WERI-Rb-1 (cell line): ENCODE measurements at regions not wholly inside any gene's neighbourhood (a gene's known extent, or its start where the extent isn't known, plus 50 kb on each side); places are given as distances from the start of the nearest gene placed in this dataset.
"Not testable (repeated sequence)": the region's sequence is repeated elsewhere in the genome, so short reads cannot be mapped to it uniquely, and the experiment has no call there.

Experiments
- DNase-seq: peaks from one replicate; pipeline ENCODE4 v3.0.0-alpha.2; 2020
- H3K27ac ChIP-seq: fragments of 250-450 bp; sonication (Bioruptor Pico); 2 replicates; pipeline ENCODE4 v1.5.1; 2020; ENCODE audit warnings: mild to moderate bottlenecking, moderate library complexity
- H3K27me3 ChIP-seq: fragments of 250-450 bp; sonication (Bioruptor Pico); 2 replicates; pipeline ENCODE4 v1.5.1; 2021; ENCODE audit warnings: mild to moderate bottlenecking, low read depth, moderate library complexity; ENCODE audit not compliant: insufficient read depth, severe bottlenecking
- H3K36me3 ChIP-seq: fragments of 250-450 bp; sonication (Bioruptor Pico); 2 replicates; pipeline ENCODE4 v1.5.1; 2020; ENCODE audit warnings: mild to moderate bottlenecking, moderate library complexity
- H3K4me3 ChIP-seq: 2 replicates; pipeline ENCODE4 v1.5.1; 2011; ENCODE audit warnings: low read depth, mild to moderate bottlenecking, control low read depth, low read length
- H3K9me3 ChIP-seq: fragments of 250-450 bp; sonication (Bioruptor Pico); 2 replicates; pipeline ENCODE4 v1.5.1; 2021; ENCODE audit warnings: mild to moderate bottlenecking, moderate library complexity; ENCODE audit not compliant: severe bottlenecking
- CTCF ChIP-seq: IDR thresholded peaks from 2 replicates; pipeline ENCODE4 v1.5.1; 2011; ENCODE audit warnings: low read depth, mild to moderate bottlenecking, control low read depth, inconsistent platforms, low read length

DNA sequence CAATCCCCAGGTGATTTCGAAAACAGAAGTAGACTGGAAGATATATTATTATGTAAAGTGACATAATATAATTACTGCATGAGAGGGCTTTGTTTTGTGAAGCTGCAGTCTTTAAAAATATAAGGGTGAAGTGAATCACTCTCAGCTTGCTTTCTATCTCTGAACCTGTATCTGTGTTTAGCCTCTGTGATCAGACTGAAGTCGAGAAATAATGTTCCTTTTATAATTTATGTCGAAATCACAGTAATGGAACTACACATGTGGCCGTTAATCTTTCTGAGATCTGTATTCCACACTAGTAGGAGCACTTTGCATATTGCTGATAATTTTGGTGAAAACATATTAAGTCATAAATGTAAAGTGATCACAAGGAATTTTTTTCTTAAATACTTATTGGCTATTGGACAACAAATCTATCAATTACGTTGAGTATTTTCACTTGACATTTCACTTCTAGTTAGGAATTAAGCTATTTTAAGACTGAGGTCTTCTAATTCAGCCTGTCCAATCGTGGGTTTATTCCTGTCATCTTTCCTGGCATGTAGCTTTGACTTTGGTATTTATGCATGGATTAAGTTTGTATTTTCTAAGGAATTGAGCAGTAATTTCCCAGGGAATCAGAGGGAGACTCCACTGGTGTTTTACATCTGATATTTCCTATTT is 268.2 kb upstream of the POT1 start:
- Histone ChIP-seq H3K27me3 (no peaks in the 10 kb centered on the region), H3K4me3 (no peak overlapping the region), H3K36me3 (no peaks in the 10 kb centered on the region), H3K9me3 (no peaks in the 10 kb centered on the region), H3K27ac (no peak overlapping the region)
- no peak for DNase-seq
- TF ChIP-seq CTCF, result no peak

- no peak for DNase-seq
- no peaks in the 10 kb centered on the region for H3K36me3 ChIP-seq
- H3K4me3 ChIP-seq, result no peak overlapping the region
- no peak overlapping the region for H3K27ac ChIP-seq
- H3K27me3 ChIP-seq, result no peaks in the 10 kb centered on the region
- no peak for TF ChIP-seq CTCF
- no peaks in the 10 kb centered on the region for H3K9me3 ChIP-seq
Measured at GRCh38 chr7:125195156-125195555, 265.5 kb upstream of the POT1 start.

DNA sequence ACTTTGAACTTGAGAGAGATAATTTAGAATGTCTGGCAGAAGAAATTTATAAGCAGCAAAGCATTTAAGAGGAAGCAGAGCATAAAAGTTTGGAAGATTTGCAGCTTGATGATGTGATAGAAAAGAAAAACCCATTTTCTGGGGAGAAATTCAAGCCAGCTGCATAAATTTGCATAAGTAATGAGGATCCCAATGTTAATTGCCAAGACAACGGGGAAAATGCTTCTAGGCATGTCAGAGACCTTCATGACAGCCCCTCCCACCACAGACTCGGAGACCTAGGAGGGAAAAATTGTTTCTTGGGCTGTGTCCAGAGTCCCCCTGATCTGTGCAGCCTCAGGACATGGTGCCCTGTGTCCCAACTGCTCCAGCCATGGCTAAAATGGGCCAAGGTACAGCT is 263.6 kb upstream of the POT1 start:
- no peak overlapping the region for H3K27ac ChIP-seq
- H3K4me3 ChIP-seq, result no peak overlapping the region
- no peaks in the 10 kb centered on the region for H3K9me3 ChIP-seq
- DNase-seq, result no peak
- TF ChIP-seq CTCF, result no peak
- no peaks in the 10 kb centered on the region for H3K36me3 ChIP-seq
- no peaks in the 10 kb centered on the region for H3K27me3 ChIP-seq

- no peaks in the 10 kb centered on the region for H3K27me3 ChIP-seq
- H3K27ac ChIP-seq, result no peak overlapping the region
- no peaks in the 10 kb centered on the region for H3K9me3 ChIP-seq
- no peak for TF ChIP-seq CTCF
- no peaks in the 10 kb centered on the region for H3K36me3 ChIP-seq
- H3K4me3 ChIP-seq, result no peak overlapping the region
- DNase-seq, result no peak
Measured at GRCh38 chr7:125184801-125185200, 255.2 kb upstream of the POT1 start.

DNA sequence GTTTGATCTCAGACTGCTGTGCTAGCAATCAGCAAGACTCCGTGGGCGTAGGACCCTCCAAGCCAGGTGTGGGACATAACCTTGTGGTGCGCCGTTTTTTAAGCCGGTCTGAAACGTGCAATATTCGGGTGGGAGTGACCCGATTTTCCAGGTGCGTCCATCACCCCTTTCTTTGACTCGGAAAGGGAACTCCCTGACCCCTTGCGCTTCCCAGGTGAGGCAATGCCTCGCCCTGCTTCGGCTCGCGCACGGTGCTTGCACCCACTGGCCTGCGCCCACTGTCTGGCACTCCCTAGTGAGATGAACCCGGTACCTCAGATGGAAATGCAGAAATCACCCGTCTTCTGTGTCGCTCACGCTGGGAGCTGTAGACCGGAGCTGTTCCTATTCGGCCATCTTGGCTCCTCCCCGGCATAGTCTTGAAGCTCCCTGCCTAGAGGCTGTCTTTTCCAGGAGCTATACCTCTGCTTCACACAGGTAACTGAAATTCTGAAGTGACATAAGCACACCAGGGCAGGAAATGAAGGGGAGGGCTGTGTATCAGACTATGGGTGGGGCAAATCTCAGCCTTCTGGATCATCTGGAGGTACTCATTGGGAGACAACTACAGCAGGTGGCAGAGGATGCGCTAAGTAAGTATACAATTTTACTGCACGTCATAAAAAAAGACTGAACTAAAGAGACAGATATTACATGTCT is 252.1 kb upstream of the POT1 start:
- H3K36me3 ChIP-seq, H3K27me3 ChIP-seq, DNase-seq, H3K4me3 ChIP-seq, H3K27ac ChIP-seq, H3K9me3 ChIP-seq: not testable (repeated sequence)

- TF ChIP-seq CTCF, result no peak
- no peak for DNase-seq
- Histone ChIP-seq H3K9me3 (no peaks in the 10 kb centered on the region), H3K36me3 (no peaks in the 10 kb centered on the region), H3K27ac (no peak overlapping the region), H3K4me3 (no peak overlapping the region), H3K27me3 (no peaks in the 10 kb centered on the region)
Measured at GRCh38 chr7:125173571-125173970, 243.9 kb upstream of the POT1 start.
